A673 (cell line): ENCODE measurements at regions not wholly inside any gene's neighbourhood (a gene's known extent, or its start where the extent isn't known, plus 50 kb on each side); places are given as distances from the start of the nearest gene placed in this dataset.

Source experiments
- BruUV-seq: library from RNA; stranded (reverse); fragments of 400-500 nt; replicated peaks from 2 replicates; lab custom pipeline; 2021; lab: Mats Ljungman, UMichigan
- CTCF ChIA-PET: fragments of 300-600 bp; sonication (Branson Sonifier 250); formaldehyde crosslinking; loops from one replicate; lab custom pipeline; 2022; ENCODE audit warnings: antibody characterized with exemption; lab: Charles Lee
- POLR2A ChIA-PET: fragments of 300-600 bp; sonication (Branson Sonifier 250); formaldehyde crosslinking; loops from one replicate; lab custom pipeline; 2022; ENCODE audit warnings: antibody characterized with exemption; ENCODE audit not compliant: low non-redundant PET; lab: Charles Lee
- DNase-seq: peaks from one replicate; pipeline ENCODE4 v3.0.0-alpha.2; 2015; ENCODE audit warnings: low spot score
- H3K27ac ChIP-seq: fragments of 200-600 bp; sonication (generic); 2 replicates; pipeline ENCODE4 v1.5.1; 2016; ENCODE audit warnings: mixed run types, low read depth, mild to moderate bottlenecking, mixed read lengths, antibody characterized with exemption, low read length; ENCODE audit not compliant: poor library complexity, severe bottlenecking
- H3K27me3 ChIP-seq: fragments of 200-600 bp; sonication (generic); replicated peaks from 2 replicates; pipeline ENCODE4 v1.6.1; 2017; ENCODE audit warnings: mixed run types, low read depth, mild to moderate bottlenecking, mixed read lengths, antibody characterized with exemption, low read length; ENCODE audit not compliant: insufficient read depth, poor library complexity
- H3K36me3 ChIP-seq: fragments of 200-600 bp; sonication (generic); 2 replicates; pipeline ENCODE4 v1.6.1; 2016; ENCODE audit warnings: mixed run types, mild to moderate bottlenecking, mixed read lengths, antibody characterized with exemption, low read length; ENCODE audit not compliant: insufficient read depth, poor library complexity, severe bottlenecking
- H3K4me1 ChIP-seq: fragments of 200-600 bp; sonication (generic); 2 replicates; pipeline ENCODE4 v1.6.1; 2017; ENCODE audit warnings: mixed run types, mild to moderate bottlenecking, mixed read lengths, antibody characterized with exemption, low read length; ENCODE audit not compliant: insufficient read depth, poor library complexity, severe bottlenecking
- H3K4me3 ChIP-seq: fragments of 200-600 bp; sonication (generic); 2 replicates; pipeline ENCODE4 v1.5.1; 2016; ENCODE audit warnings: low read depth, mixed run types, mild to moderate bottlenecking, mixed read lengths, low read length; ENCODE audit not compliant: poor library complexity, severe bottlenecking
- H3K9me3 ChIP-seq: fragments of 200-600 bp; sonication (generic); 2 replicates; pipeline ENCODE4 v1.6.1; 2016; ENCODE audit warnings: mixed run types, low read depth, mild to moderate bottlenecking, mixed read lengths, antibody characterized with exemption, low read length; ENCODE audit not compliant: poor library complexity, severe bottlenecking
- EZH2 ChIP-seq: fragments of 200-600 bp; sonication (generic); IDR thresholded peaks from 2 replicates; pipeline ENCODE4 v1.6.1; 2017; ENCODE audit warnings: borderline replicate concordance, low read depth, mild to moderate bottlenecking, mixed read lengths, antibody characterized with exemption, low read length; ENCODE audit not compliant: poor library complexity, severe bottlenecking
- intact Hi-C: fragments of 100-400 bp; cut with micrococcal nuclease; formaldehyde crosslinking; loops from one replicate; pipeline ENCODE4 v1.10.0; 2022; ENCODE audit not compliant: unreplicated experiment
- TF ChIP-seq, protein P1 (sequence below): fragments of 300-800, 200-600 bp; sonication (generic); conservative IDR thresholded peaks from 2 replicates; pipeline ENCODE4 v1.5.1; 2017; ENCODE audit warnings: low read depth, mild to moderate bottlenecking, antibody characterized with exemption, low read length, moderate library complexity, mixed read lengths

DNA sequence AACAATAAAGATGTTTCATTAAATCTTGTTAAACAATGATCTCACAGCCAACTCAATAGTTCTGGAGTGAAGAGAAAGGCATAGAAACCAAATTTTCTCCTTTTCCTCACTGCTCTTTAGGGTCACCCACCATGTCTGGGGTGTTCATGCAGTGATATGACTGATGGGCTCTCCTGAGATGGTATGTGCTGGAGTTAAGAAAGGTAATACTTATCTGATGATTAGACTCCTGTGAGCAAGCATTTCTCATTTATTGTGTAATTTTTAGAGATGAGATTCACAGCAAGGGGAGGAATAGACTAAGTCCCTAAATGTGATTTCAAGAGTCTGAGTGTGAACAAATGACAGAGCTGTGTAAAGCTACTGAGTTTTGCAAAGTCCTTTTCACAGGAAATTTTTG lies 1361.3 kb upstream of the CELF2 start:
- no peak for TF ChIP-seq EZH2
- TF ChIP-seq, protein P1, sequence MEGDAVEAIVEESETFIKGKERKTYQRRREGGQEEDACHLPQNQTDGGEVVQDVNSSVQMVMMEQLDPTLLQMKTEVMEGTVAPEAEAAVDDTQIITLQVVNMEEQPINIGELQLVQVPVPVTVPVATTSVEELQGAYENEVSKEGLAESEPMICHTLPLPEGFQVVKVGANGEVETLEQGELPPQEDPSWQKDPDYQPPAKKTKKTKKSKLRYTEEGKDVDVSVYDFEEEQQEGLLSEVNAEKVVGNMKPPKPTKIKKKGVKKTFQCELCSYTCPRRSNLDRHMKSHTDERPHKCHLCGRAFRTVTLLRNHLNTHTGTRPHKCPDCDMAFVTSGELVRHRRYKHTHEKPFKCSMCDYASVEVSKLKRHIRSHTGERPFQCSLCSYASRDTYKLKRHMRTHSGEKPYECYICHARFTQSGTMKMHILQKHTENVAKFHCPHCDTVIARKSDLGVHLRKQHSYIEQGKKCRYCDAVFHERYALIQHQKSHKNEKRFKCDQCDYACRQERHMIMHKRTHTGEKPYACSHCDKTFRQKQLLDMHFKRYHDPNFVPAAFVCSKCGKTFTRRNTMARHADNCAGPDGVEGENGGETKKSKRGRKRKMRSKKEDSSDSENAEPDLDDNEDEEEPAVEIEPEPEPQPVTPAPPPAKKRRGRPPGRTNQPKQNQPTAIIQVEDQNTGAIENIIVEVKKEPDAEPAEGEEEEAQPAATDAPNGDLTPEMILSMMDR: no peak
- intact Hi-C loops: no loop called here
- Histone ChIP-seq H3K4me1 (no peaks in the 10 kb centered on the region), H3K36me3 (no peaks in the 10 kb centered on the region), H3K4me3 (no peak overlapping the region), H3K27me3 (no peaks in the 10 kb centered on the region), H3K9me3 (peaks cover 4% of the 10 kb centered on the region), H3K27ac (no peak overlapping the region)
- ChIA-PET POLR2A (no interaction called here), CTCF (no interaction called here)
- DNase-seq: no peak
- BruUV-seq: no TSS peak

DNA sequence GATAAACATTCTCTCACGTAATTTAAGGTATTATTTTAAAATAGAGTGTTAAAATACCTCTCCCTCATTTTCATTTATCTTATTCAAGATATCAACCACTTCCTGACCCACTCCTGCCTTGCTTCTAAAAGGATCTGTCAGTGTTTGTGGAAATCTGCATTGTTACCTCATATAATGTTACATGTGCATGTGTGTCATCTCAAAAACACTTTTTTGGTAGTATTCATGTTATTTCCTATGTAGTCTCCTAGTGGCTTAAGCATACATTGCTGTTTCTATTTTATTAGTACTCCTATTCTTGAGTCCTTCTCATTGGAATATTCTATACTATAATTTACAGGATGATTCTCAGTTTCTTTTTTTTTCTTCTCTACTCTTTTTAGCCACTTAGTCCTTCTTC lies 1360.7 kb upstream of the CELF2 start:
- Histone ChIP-seq H3K4me1 (no peaks in the 10 kb centered on the region), H3K36me3 (no peaks in the 10 kb centered on the region), H3K27me3 (no peaks in the 10 kb centered on the region), H3K27ac (no peak overlapping the region), H3K9me3 (peaks cover 4% of the 10 kb centered on the region), H3K4me3 (no peak overlapping the region)
- BruUV-seq: no TSS peak
- DNase-seq: no peak
- POLR2A ChIA-PET: no interaction called here
- TF ChIP-seq, protein P1: no peak
- no peak for TF ChIP-seq EZH2
- intact Hi-C loops: no loop called here
- CTCF ChIA-PET: no interaction called here

DNA sequence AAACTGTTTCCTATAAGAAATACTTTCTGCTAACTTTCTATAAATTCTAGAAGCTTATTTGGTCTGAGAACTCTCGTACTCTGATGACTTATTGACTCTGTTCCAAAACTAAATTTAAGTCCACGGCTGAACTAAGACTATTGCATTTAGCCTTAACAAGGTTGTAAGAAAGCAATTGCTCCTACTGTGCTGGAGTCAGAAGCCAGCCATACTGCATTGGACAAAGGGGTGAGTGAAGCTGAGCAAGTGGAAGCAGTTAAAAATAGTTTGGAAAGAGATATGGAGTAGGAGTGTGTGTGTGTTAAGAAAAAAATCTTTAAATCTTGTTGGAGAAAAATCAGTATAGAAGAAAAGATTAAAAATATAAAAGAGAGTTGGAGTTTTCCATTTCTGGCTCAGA lies 1360.1 kb upstream of the CELF2 start:
- Histone ChIP-seq H3K27me3 (no peaks in the 10 kb centered on the region), H3K27ac (no peak overlapping the region), H3K36me3 (no peaks in the 10 kb centered on the region), H3K4me3 (no peak overlapping the region), H3K4me1 (no peaks in the 10 kb centered on the region), H3K9me3 (peaks cover 4% of the 10 kb centered on the region)
- TF ChIP-seq EZH2: no peak
- TF ChIP-seq, protein P1: no peak
- no TSS peak for BruUV-seq
- no peak for DNase-seq
- ChIA-PET POLR2A (no interaction called here), CTCF (no interaction called here)
- intact Hi-C loops: no loop called here
